K562 (cell line): ENCODE measurements at regions not wholly inside any gene's neighbourhood (a gene's known extent, or its start where the extent isn't known, plus 50 kb on each side); places are given as distances from the start of the nearest gene placed in this dataset.

Experiments
- ATAC-seq: fragments of 200-7000 bp; cut with Tn5 transposase; 3 replicates; pipeline ENCODE4 v1.9.1; 2020; ENCODE audit warnings: moderate library complexity
- BruUV-seq: library from RNA; stranded (reverse); fragments of 400-500 nt; replicated peaks from 2 replicates; lab custom pipeline; 2021; lab: Mats Ljungman, UMichigan
- CTCF ChIA-PET: fragments of 300-600 bp; formaldehyde crosslinking; extraction: SDS; loops from one replicate; lab custom pipeline; 2021; ENCODE audit warnings: low intra/inter-chr PET ratio; lab: Yijun Ruan, JAX
- POLR2A ChIA-PET: fragments of 300-600, 350-650 bp; sonication (Branson Sonifier 250); formaldehyde crosslinking; extraction: SDS; loops from one replicate; lab custom pipeline; 2021; ENCODE audit warnings: antibody characterized with exemption, inconsistent platforms; lab: Yijun Ruan, JAX
- DNase-seq, 4 experiments: peaks; one replicate each; pipeline versions ENCODE4 v3.0.0 to v3.0.0-alpha.2; 2011 to 2018; ENCODE audit warnings: low spot score in 3 of 4, mixed read lengths in 3 of 4; ENCODE audit errors: extremely low read depth in 1 of 4
- FAIRE-seq: peaks from 2 replicates; lab custom pipeline; 2011; peaks lifted over from hg19 to GRCh38; lab: Jason Lieb, UNC
- H2AFZ ChIP-seq: 2 replicates; pipeline ENCODE4 v1.6.0; 2011; ENCODE audit warnings: low read depth, low read length, control low read depth, inconsistent platforms
- H3K27ac ChIP-seq: fragments of 200-600 bp; 3 replicates; pipeline ENCODE4 v1.8.0; 2011; ENCODE audit warnings: low read depth, mild to moderate bottlenecking, control low read depth, inconsistent platforms, low read length, moderate library complexity, mixed read lengths; ENCODE audit errors: extremely low read depth
- H3K27me3 ChIP-seq, 2 experiments: fragments of 300-600 bp in 1 of 2; 2 replicates in 1 of 2; 3 replicates in 1 of 2; pipeline versions ENCODE4 v1.6.0 to v1.8.0; 2011; ENCODE audit warnings: inconsistent platforms in 2 of 2, low read length in 2 of 2, mild to moderate bottlenecking in 1 of 2, mixed read lengths in 1 of 2, moderate library complexity in 1 of 2; ENCODE audit not compliant: control insufficient read depth in 2 of 2, insufficient read depth in 2 of 2
- H3K36me3 ChIP-seq: fragments of 300-600 bp; 3 replicates; pipeline ENCODE4 v1.8.0; 2011; ENCODE audit warnings: mild to moderate bottlenecking, low read length, inconsistent platforms; ENCODE audit not compliant: control insufficient read depth, insufficient read depth
- H3K4me1 ChIP-seq, 2 experiments: fragments of 200-600 bp in 1 of 2; replicated peaks in 1 of 2; 2 replicates in 1 of 2; 3 replicates in 1 of 2; pipeline versions ENCODE4 v1.5.1 to v1.8.0; 2011; ENCODE audit warnings: inconsistent platforms in 2 of 2, low read length in 2 of 2, mild to moderate bottlenecking in 1 of 2, mixed read lengths in 1 of 2, moderate library complexity in 1 of 2; ENCODE audit not compliant: control insufficient read depth in 2 of 2, insufficient read depth in 2 of 2
- H3K4me2 ChIP-seq: 2 replicates; pipeline ENCODE4 v1.6.1; 2011; ENCODE audit warnings: low read length, control low read depth, inconsistent platforms, mixed read lengths; ENCODE audit not compliant: insufficient read depth
- H3K4me3 ChIP-seq: fragments of 200-600 bp; sonication (generic), shearing (Covaris generic); 2 replicates; pipeline ENCODE4 v1.5.1; 2016; ENCODE audit warnings: control low read depth, inconsistent platforms
- H3K79me2 ChIP-seq: fragments of 200-600 bp; 3 replicates; pipeline ENCODE4 v1.8.0; 2011; ENCODE audit warnings: low read length, inconsistent platforms; ENCODE audit not compliant: control insufficient read depth, insufficient read depth
- H3K9ac ChIP-seq, 2 experiments: 2 replicates each; pipeline versions ENCODE4 v1.6.0 to v1.6.1; 2011; ENCODE audit warnings: low read depth in 2 of 2, low read length in 2 of 2, control low read depth in 1 of 2, inconsistent platforms in 1 of 2, mild to moderate bottlenecking in 1 of 2, mixed read lengths in 1 of 2; ENCODE audit not compliant: insufficient read depth in 1 of 2
- H3K9me1 ChIP-seq: one replicate; pipeline ENCODE4 v1.6.0; 2011; ENCODE audit warnings: inconsistent platforms, mild to moderate bottlenecking, low read length, moderate library complexity; ENCODE audit not compliant: control insufficient read depth, insufficient read depth
- H3K9me3 ChIP-seq: replicated peaks from 2 replicates; pipeline ENCODE4 v1.5.1; 2011; ENCODE audit warnings: low read depth, low read length, inconsistent platforms; ENCODE audit not compliant: control insufficient read depth, insufficient read depth
- H4K20me1 ChIP-seq: replicated peaks from 2 replicates; pipeline ENCODE4 v1.6.1; 2011; ENCODE audit warnings: low read length, inconsistent platforms, mixed read lengths; ENCODE audit not compliant: control insufficient read depth, insufficient read depth
- ATF2 ChIP-seq: sonication (generic); formaldehyde crosslinking; IDR thresholded peaks from 2 replicates; pipeline ENCODE4 v1.8.1; 2022; ENCODE audit warnings: missing genetic modification reagents
- CAMTA2 ChIP-seq: fragments of 250-450 bp; sonication (Bioruptor Pico); conservative IDR thresholded peaks from 2 replicates; pipeline ENCODE4 v1.5.1; 2022
- CEBPZ ChIP-seq: fragments of 150-350 bp; IDR thresholded peaks from 2 replicates; pipeline ENCODE4 v1.6.1; 2014; ENCODE audit warnings: low read depth, mild to moderate bottlenecking, low read length, borderline replicate concordance
- CHAMP1 ChIP-seq: fragments of 450-650 bp; IDR thresholded peaks from 2 replicates; pipeline ENCODE4 v1.6.1; 2016; ENCODE audit warnings: mild to moderate bottlenecking
- HIVEP1 ChIP-seq: fragments of 250-450 bp; sonication (Bioruptor Pico); IDR thresholded peaks from 2 replicates; pipeline ENCODE4 v1.4.0; 2020; ENCODE audit warnings: mild to moderate bottlenecking
- MXI1 ChIP-seq: IDR thresholded peaks from 2 replicates; pipeline ENCODE4 v1.6.1; 2011; ENCODE audit warnings: low read depth, mild to moderate bottlenecking, improper control_type of control experiment, low read length
- NR1H2 ChIP-seq: sonication (generic); formaldehyde crosslinking; IDR thresholded peaks from 2 replicates; pipeline ENCODE4 v1.4.0; 2020; ENCODE audit warnings: mild to moderate bottlenecking, missing genetic modification reagents
- POLR2G ChIP-seq: fragments of 200-400 bp; formaldehyde crosslinking; IDR thresholded peaks from 2 replicates; pipeline ENCODE4 v1.6.1; 2017; ENCODE audit warnings: low read depth, mild to moderate bottlenecking, antibody characterized with exemption, low read length, moderate library complexity
- POLR3A ChIP-seq: IDR thresholded peaks from 2 replicates; pipeline ENCODE4 v1.6.1; 2011; ENCODE audit warnings: borderline replicate concordance, mild to moderate bottlenecking, moderate library complexity; ENCODE audit not compliant: insufficient read length, insufficient read depth; ENCODE audit errors: extremely low read depth
- TSC22D4 ChIP-seq: fragments of 450-650 bp; IDR thresholded peaks from 2 replicates; pipeline ENCODE4 v1.6.1; 2016; ENCODE audit warnings: missing genetic modification characterization, missing biosample characterization, control low read depth
- YBX1 ChIP-seq: fragments of 450-650 bp; IDR thresholded peaks from 2 replicates; pipeline ENCODE4 v1.7.1; 2016; ENCODE audit warnings: mild to moderate bottlenecking
- ZFP1 ChIP-seq: fragments of 450-650 bp; formaldehyde crosslinking; IDR thresholded peaks from 2 replicates; pipeline ENCODE4 v1.4.0; 2020; ENCODE audit warnings: mild to moderate bottlenecking, mixed read lengths
- ZNF354B ChIP-seq: fragments of 250-450 bp; sonication (Bioruptor Pico); IDR thresholded peaks from 2 replicates; pipeline ENCODE4 v1.4.0; 2020
- WGBS: fragments of 100-300 bp; shearing (Covaris generic); methylation state at CpG from one replicate; pipeline ENCODE4 v1.1.6; 2016; ENCODE audit warnings: low coverage, mixed read lengths; ENCODE audit not compliant: insufficient coverage; ENCODE audit errors: missing lambda C conversion rate; 5-methylcytosine and 5-hydroxymethylcytosine counted together
- in situ Hi-C: fragments of 300-500 bp; cut with MboI; formaldehyde crosslinking; loops from 4 replicates; pipeline ENCODE4 v1.15.0; 2018; ENCODE audit warnings: inconsistent platforms, mixed read lengths
- intact Hi-C: fragments of 100-400 bp; cut with micrococcal nuclease; formaldehyde crosslinking; loops from 2 replicates; pipeline ENCODE4 v1.14.2; 2022

GRCh38 chr4:165783626-165784025 is 89.4 kb upstream of the TLL1 start:
- no peak for FAIRE-seq
- no peak for DNase-seq
- Histone ChIP-seq H3K9ac (no peak overlapping the region), H3K4me3 (no peak overlapping the region), H3K27ac (no peak overlapping the region), H3K36me3 (no peaks in the 10 kb centered on the region), H3K4me1 (no peaks in the 10 kb centered on the region), H4K20me1 (no peaks in the 10 kb centered on the region), H3K9me3 (no peaks in the 10 kb centered on the region), H3K27me3 (no peaks in the 10 kb centered on the region), H3K9me1 (no peaks in the 10 kb centered on the region), H2AFZ (no peak overlapping the region), H3K79me2 (no peaks in the 10 kb centered on the region), H3K4me2 (no peak overlapping the region)
- 2% methylated on average over 3 of the region's 3 CpGs for WGBS
- CTCF ChIA-PET: no interaction called here
- BruUV-seq: no TSS peak
- no peak for ATAC-seq
- intact Hi-C loops: no loop called here
- TF ChIP-seq CEBPZ: no peak
- no peak for TF ChIP-seq ZNF354B (CRISPR knock-in tag)
- no peak for TF ChIP-seq YBX1
- TF ChIP-seq CAMTA2 (CRISPR knock-in tag): no peak
- TF ChIP-seq CHAMP1: no peak
- TF ChIP-seq NR1H2 (CRISPR knock-in tag): no peak
- no peak for TF ChIP-seq POLR2G
- TF ChIP-seq ZFP1 (CRISPR knock-in tag): no peak
- TF ChIP-seq HIVEP1 (CRISPR knock-in tag): no peak
- TF ChIP-seq TSC22D4: no peak
- no peak for TF ChIP-seq MXI1
- TF ChIP-seq POLR3A: no peak
- TF ChIP-seq ATF2: no peak
- POLR2A ChIA-PET: no interaction called here
- in situ Hi-C loops: no loop called here
